HFFc6 (cell line): ENCODE measurements at regions not wholly inside any gene's neighbourhood (a gene's known extent, or its start where the extent isn't known, plus 50 kb on each side); places are given as distances from the start of the nearest gene placed in this dataset.
"Not testable (repeated sequence)": the region's sequence is repeated elsewhere in the genome, so short reads cannot be mapped to it uniquely, and the experiment has no call there.

Experiments used
- DNase-seq: peaks from one replicate; pipeline ENCODE4 v3.0.0-alpha.2; 2018
- H3K27ac Mint-ChIP-seq: 2 replicates; pipeline ENCODE4 v1.8.0; 2020; ENCODE audit warnings: mild to moderate bottlenecking, mixed read lengths
- H3K27me3 Mint-ChIP-seq: 2 replicates; pipeline ENCODE4 v1.8.0; 2021; ENCODE audit warnings: mild to moderate bottlenecking, moderate library complexity, mixed read lengths; ENCODE audit not compliant: insufficient read depth
- H3K36me3 Mint-ChIP-seq: 2 replicates; pipeline ENCODE4 v1.8.0; 2021; ENCODE audit warnings: low read depth, mixed read lengths
- H3K4me1 Mint-ChIP-seq: 2 replicates; pipeline ENCODE4 v1.8.0; 2020; ENCODE audit warnings: low read depth, mixed read lengths
- H3K4me3 Mint-ChIP-seq: 2 replicates; pipeline ENCODE4 v1.8.0; 2020; ENCODE audit warnings: mild to moderate bottlenecking, moderate library complexity, mixed read lengths
- H3K9me3 Mint-ChIP-seq: 2 replicates; pipeline ENCODE4 v1.8.0; 2020; ENCODE audit warnings: mild to moderate bottlenecking, mixed read lengths
- CTCF ChIP-seq: fragments of 200-600 bp; sonication (generic); IDR thresholded peaks from 2 replicates; pipeline ENCODE4 v1.5.0; 2021; ENCODE audit warnings: antibody characterized with exemption, mild to moderate bottlenecking

DNA sequence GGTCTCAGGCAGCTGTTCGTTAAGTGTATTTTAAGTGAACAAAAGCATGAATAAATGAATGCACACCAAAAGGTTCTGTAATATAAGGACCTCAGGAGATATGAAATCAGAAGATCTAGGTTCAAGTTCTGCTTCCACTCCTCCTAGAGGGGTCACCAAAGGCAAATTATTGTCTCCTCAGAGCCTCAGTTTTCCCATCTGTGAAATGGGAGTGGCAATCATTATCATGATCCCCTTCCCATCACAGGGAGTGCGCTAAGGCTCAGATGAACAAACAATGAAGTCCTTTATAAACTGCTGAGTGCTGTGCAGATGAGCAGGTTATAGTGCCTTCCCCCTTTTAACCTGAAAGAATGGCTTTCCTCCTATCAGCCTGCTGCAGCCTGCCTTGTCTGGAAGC lies 248.3 kb upstream of the C16orf82 start:
- Mint-ChIP-seq H3K4me1 (peaks cover 18% of the 10 kb centered on the region), H3K27me3 (peaks cover 3% of the 10 kb centered on the region), H3K4me3 (no peak overlapping the region), H3K36me3 (no peaks in the 10 kb centered on the region), H3K9me3 (no peaks in the 10 kb centered on the region), H3K27ac (no peak overlapping the region)
- no peak for TF ChIP-seq CTCF
- no peak for DNase-seq

GRCh38 chr16:26824469-26824868 lies 242.3 kb upstream of the C16orf82 start:
- no peaks in the 10 kb centered on the region for H3K9me3 Mint-ChIP-seq
- H3K36me3 Mint-ChIP-seq: no peaks in the 10 kb centered on the region
- H3K27ac Mint-ChIP-seq: no peak overlapping the region
- TF ChIP-seq CTCF: no peak
- H3K4me3 Mint-ChIP-seq: no peak overlapping the region
- no peaks in the 10 kb centered on the region; the same call in none of the 2 replicates for H3K27me3 Mint-ChIP-seq
- DNase-seq: no peak
- H3K4me1 Mint-ChIP-seq: no peaks in the 10 kb centered on the region

DNA sequence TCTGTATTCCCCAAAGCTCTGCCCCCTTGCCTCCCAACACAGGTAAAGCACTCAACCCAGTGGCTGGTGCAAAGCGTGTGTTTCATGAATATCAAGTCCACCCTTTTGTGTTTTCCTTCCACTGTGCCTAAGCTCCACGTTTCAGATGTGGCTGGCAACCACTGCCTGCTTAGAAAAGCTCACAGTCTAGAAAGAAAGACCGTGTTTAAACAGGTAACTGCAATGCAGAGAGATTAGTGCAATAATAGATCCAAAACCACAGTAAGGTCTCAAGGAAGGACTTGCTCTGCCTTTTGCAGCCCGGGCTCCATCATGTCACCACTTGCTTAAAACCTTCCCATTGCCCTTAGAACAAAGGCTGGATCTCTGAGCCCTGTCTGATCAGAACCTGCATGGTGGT lies 240.2 kb upstream of the C16orf82 start:
- no peak for DNase-seq
- no peak overlapping the region for H3K4me3 Mint-ChIP-seq
- no peaks in the 10 kb centered on the region for H3K4me1 Mint-ChIP-seq
- no peak overlapping the region for H3K27ac Mint-ChIP-seq
- no peaks in the 10 kb centered on the region; the same call in none of the 2 replicates for H3K27me3 Mint-ChIP-seq
- no peaks in the 10 kb centered on the region for H3K9me3 Mint-ChIP-seq
- no peaks in the 10 kb centered on the region for H3K36me3 Mint-ChIP-seq
- no peak for TF ChIP-seq CTCF

DNA sequence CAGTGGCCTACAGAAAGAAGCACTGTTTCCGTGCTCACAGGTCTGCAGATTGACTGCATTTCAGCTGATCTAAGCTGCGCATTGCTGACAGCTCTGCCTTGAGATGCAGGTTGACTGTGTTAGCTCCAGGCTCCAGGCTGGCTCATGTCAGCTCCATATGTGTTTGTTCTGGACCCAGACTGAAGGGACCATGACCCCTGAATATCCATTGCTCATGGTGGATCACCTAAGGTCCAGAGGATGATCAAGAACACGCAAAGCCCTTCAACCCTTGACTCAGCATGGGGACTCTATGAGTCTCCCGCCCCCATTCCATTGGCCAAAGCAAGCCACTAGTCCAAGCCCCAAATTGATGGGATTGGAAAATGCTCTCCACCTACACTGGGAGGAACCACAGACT lies 239.3 kb upstream of the C16orf82 start:
- TF ChIP-seq CTCF: no peak
- H3K4me1 Mint-ChIP-seq: no peaks in the 10 kb centered on the region
- DNase-seq: no peak
- no peaks in the 10 kb centered on the region for H3K9me3 Mint-ChIP-seq
- no peaks in the 10 kb centered on the region for H3K36me3 Mint-ChIP-seq
- H3K27me3 Mint-ChIP-seq: peaks cover 2% of the 10 kb centered on the region
- H3K27ac Mint-ChIP-seq: no peak overlapping the region
- H3K4me3 Mint-ChIP-seq: no peak overlapping the region

- TF ChIP-seq CTCF: no peak
- H3K36me3 Mint-ChIP-seq: no peaks in the 10 kb centered on the region
- DNase-seq: no peak
- no peak overlapping the region for H3K27ac Mint-ChIP-seq
- H3K27me3 Mint-ChIP-seq: peaks cover 7% of the 10 kb centered on the region
- no peaks in the 10 kb centered on the region for H3K4me1 Mint-ChIP-seq
- H3K9me3 Mint-ChIP-seq: no peaks in the 10 kb centered on the region
- no peak overlapping the region for H3K4me3 Mint-ChIP-seq
These were observed 236.1 kb upstream of the C16orf82 start for GRCh38 chr16:26830428-26831127.

DNA sequence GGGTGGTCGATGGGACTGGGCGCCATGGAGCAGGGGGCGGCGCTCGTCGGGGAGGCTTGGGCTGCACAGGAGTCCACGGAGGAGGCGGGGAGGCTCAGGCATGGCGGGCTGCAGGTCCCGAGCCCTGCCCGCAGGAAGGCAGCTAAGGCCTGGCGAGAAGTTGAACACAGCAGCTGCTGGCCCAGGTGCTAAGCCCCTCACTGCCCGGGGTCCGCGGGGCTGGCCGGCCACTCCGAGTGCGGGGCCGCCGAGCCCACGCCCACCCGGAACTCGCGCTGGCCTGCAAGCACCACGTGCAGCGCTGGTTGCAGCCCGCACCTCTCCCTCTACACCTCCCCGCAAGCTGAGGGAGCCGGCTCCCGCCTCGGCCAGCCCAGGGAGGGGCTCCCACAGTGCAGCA lies 230.6 kb upstream of the C16orf82 start:
- H3K27me3 Mint-ChIP-seq, H3K36me3 Mint-ChIP-seq, H3K27ac Mint-ChIP-seq, DNase-seq, H3K4me1 Mint-ChIP-seq, H3K9me3 Mint-ChIP-seq, H3K4me3 Mint-ChIP-seq: not testable (repeated sequence)
